Hepatocyte (in vitro differentiated cells): ENCODE measurements at regions not wholly inside any gene's neighbourhood (a gene's known extent, or its start where the extent isn't known, plus 50 kb on each side); places are given as distances from the start of the nearest gene placed in this dataset.

ENCODE experiments used
- DNase-seq: peaks from one replicate; pipeline ENCODE4 v3.0.0-alpha.2; 2016; ENCODE audit warnings: low spot score
- H2AFZ ChIP-seq: fragments of 200-600 bp; sonication (generic); 2 replicates; pipeline ENCODE4 v1.6.0; 2016; ENCODE audit warnings: antibody characterized with exemption, mild to moderate bottlenecking
- H3K27ac ChIP-seq: fragments of 200-600 bp; sonication (generic); 2 replicates; pipeline ENCODE4 v1.5.1; 2016; ENCODE audit warnings: mild to moderate bottlenecking
- H3K27me3 ChIP-seq: fragments of 200-600 bp; sonication (generic); 2 replicates; pipeline ENCODE4 v1.6.1; 2016
- H3K36me3 ChIP-seq: fragments of 200-600 bp; sonication (generic); replicated peaks from 2 replicates; pipeline ENCODE4 v1.5.1; 2016; ENCODE audit warnings: low read depth; ENCODE audit not compliant: insufficient read depth
- H3K4me1 ChIP-seq: fragments of 200-600 bp; sonication (generic); 2 replicates; pipeline ENCODE4 v1.5.1; 2016; ENCODE audit warnings: mild to moderate bottlenecking, moderate library complexity; ENCODE audit not compliant: insufficient read depth
- H3K4me2 ChIP-seq: fragments of 200-600 bp; sonication (generic); 2 replicates; pipeline ENCODE4 v1.6.0; 2016
- H3K4me3 ChIP-seq: fragments of 200-600 bp; sonication (generic); 2 replicates; pipeline ENCODE4 v1.5.1; 2016; ENCODE audit warnings: mild to moderate bottlenecking
- H3K79me2 ChIP-seq: fragments of 200-600 bp; sonication (generic); 2 replicates; pipeline ENCODE4 v1.6.0; 2017; ENCODE audit warnings: mild to moderate bottlenecking
- H3K9me2 ChIP-seq: fragments of 200-600 bp; sonication (generic); replicated peaks from 2 replicates; pipeline ENCODE4 v1.6.0; 2017; ENCODE audit warnings: mild to moderate bottlenecking; ENCODE audit not compliant: insufficient read depth
- H3K9me3 ChIP-seq: fragments of 200-600 bp; sonication (generic); 2 replicates; pipeline ENCODE4 v1.5.1; 2016; ENCODE audit warnings: low read depth, mild to moderate bottlenecking
- H4K20me1 ChIP-seq: fragments of 200-600 bp; sonication (generic); 2 replicates; pipeline ENCODE4 v1.6.0; 2016; ENCODE audit warnings: mild to moderate bottlenecking; ENCODE audit not compliant: insufficient read depth, poor library complexity, severe bottlenecking
- CTCF ChIP-seq: fragments of 200-600 bp; sonication (generic); IDR thresholded peaks from 2 replicates; pipeline ENCODE4 v1.5.1; 2016; ENCODE audit warnings: antibody characterized with exemption, mild to moderate bottlenecking; ENCODE audit not compliant: poor library complexity
- EZH2 ChIP-seq: fragments of 200-600 bp; sonication (generic); IDR thresholded peaks from 2 replicates; pipeline ENCODE4 v1.6.1; 2016; ENCODE audit warnings: antibody characterized with exemption, mild to moderate bottlenecking, borderline replicate concordance
- EZH2phosphoT487 ChIP-seq: fragments of 200-600 bp; sonication (generic); IDR thresholded peaks from one replicate; pipeline ENCODE4 v1.6.1; 2018; ENCODE audit warnings: antibody characterized with exemption, mild to moderate bottlenecking, low read depth, moderate library complexity; ENCODE audit not compliant: unreplicated experiment, severe bottlenecking
- WGBS: methylation state at CpG from one replicate; pipeline ENCODE4 v1.1.6; 2016; ENCODE audit warnings: low lambda C conversion rate; ENCODE audit errors: missing lambda C conversion rate; 5-methylcytosine and 5-hydroxymethylcytosine counted together

- Histone ChIP-seq H3K4me3 (no peak overlapping the region), H4K20me1 (no peaks in the 10 kb centered on the region), H3K27ac (no peak overlapping the region), H3K4me2 (no peak overlapping the region), H3K9me2 (no peaks in the 10 kb centered on the region), H3K4me1 (peaks cover 22% of the 10 kb centered on the region), H3K27me3 (no peaks in the 10 kb centered on the region), H3K79me2 (no peaks in the 10 kb centered on the region), H3K36me3 (no peaks in the 10 kb centered on the region), H2AFZ (no peak overlapping the region), H3K9me3 (no peaks in the 10 kb centered on the region)
- peak; percentile 8 for DNase-seq
- 23% methylated on average over 1 of the region's 1 CpG for WGBS
- TF ChIP-seq CTCF (no peak), EZH2 (no peak), EZH2phosphoT487 (no peak)
Observed at GRCh38 chr10:36171556-36171952, 529.5 kb upstream of the FZD8 start.

GRCh38 chr10:36170943-36171501, 528.9 kb upstream of the FZD8 start:
- H3K9me3 ChIP-seq = no peaks in the 10 kb centered on the region
- H3K9me2 ChIP-seq = no peaks in the 10 kb centered on the region
- 75% methylated on average over 4 of the region's 4 CpGs for WGBS
- H3K79me2 ChIP-seq = no peaks in the 10 kb centered on the region
- H3K4me1 ChIP-seq = peaks cover 22% of the 10 kb centered on the region
- no peak for DNase-seq
- H3K4me2 ChIP-seq = no peak overlapping the region
- H3K4me3 ChIP-seq = no peak overlapping the region
- TF ChIP-seq EZH2phosphoT487 = no peak
- H2AFZ ChIP-seq = no peak overlapping the region
- H4K20me1 ChIP-seq = no peaks in the 10 kb centered on the region
- no peaks in the 10 kb centered on the region for H3K27me3 ChIP-seq
- no peaks in the 10 kb centered on the region for H3K36me3 ChIP-seq
- H3K27ac ChIP-seq = no peak overlapping the region

GRCh38 chr10:36170142-36170719, 528.1 kb upstream of the FZD8 start:
- TF ChIP-seq CTCF (no peak), EZH2 (no peak), EZH2phosphoT487 (no peak)
- H2AFZ ChIP-seq = no peak overlapping the region
- no peaks in the 10 kb centered on the region for H3K79me2 ChIP-seq
- no peaks in the 10 kb centered on the region for H4K20me1 ChIP-seq
- H3K9me2 ChIP-seq = no peaks in the 10 kb centered on the region
- no peak for DNase-seq
- no peak overlapping the region for H3K27ac ChIP-seq
- WGBS = 88% methylated on average over 2 of the region's 2 CpGs
- no peaks in the 10 kb centered on the region for H3K9me3 ChIP-seq
- H3K4me1 ChIP-seq = peaks cover 22% of the 10 kb centered on the region
- no peak overlapping the region for H3K4me2 ChIP-seq
- no peak overlapping the region for H3K4me3 ChIP-seq
- no peaks in the 10 kb centered on the region for H3K36me3 ChIP-seq
- no peaks in the 10 kb centered on the region for H3K27me3 ChIP-seq

- WGBS = 70% methylated on average over 2 of the region's 2 CpGs
- Histone ChIP-seq H2AFZ (no peak overlapping the region), H3K27me3 (no peaks in the 10 kb centered on the region), H3K9me2 (no peaks in the 10 kb centered on the region), H3K4me3 (no peak overlapping the region), H3K79me2 (no peaks in the 10 kb centered on the region), H4K20me1 (no peaks in the 10 kb centered on the region), H3K4me2 (no peak overlapping the region), H3K27ac (no peak overlapping the region), H3K36me3 (no peaks in the 10 kb centered on the region), H3K4me1 (peaks cover 22% of the 10 kb centered on the region), H3K9me3 (no peaks in the 10 kb centered on the region)
- TF ChIP-seq CTCF (no peak), EZH2phosphoT487 (no peak), EZH2 (no peak)
- DNase-seq = no peak
Observed at GRCh38 chr10:36168777-36169176, 526.7 kb upstream of the FZD8 start.
